ENCODE measurements at regions not wholly inside any gene's neighbourhood (a gene's known extent, or its start where the extent isn't known, plus 50 kb on each side); places are given as distances from the start of the nearest gene placed in this dataset.
A peak's percentile ranks its signal among the peaks of the same experiment; 100 is the strongest.
"Not testable (repeated sequence)": the region's sequence is repeated elsewhere in the genome, so short reads cannot be mapped to it uniquely, and the experiment has no call there.

DNA sequence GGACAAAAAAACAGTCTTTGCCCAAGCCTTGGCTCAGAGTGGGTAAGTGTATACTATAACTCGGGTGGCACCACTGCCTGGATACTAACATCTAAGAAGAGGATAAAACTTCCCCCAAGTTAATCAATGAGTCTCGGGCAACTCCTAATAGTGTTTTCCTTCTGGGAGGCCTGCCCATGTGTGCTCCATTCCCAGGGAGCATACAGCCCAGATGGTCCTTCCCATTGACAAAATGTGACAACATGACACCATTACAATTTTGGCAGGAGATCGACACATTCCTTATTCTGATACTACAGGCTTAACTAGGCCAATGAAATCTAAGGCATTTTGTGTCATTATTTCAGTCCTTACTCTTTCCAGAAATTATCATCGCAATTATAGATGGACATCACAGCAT is 52.7 kb upstream of the CRIM1 start:
- no peak for DNase-seq

DNA sequence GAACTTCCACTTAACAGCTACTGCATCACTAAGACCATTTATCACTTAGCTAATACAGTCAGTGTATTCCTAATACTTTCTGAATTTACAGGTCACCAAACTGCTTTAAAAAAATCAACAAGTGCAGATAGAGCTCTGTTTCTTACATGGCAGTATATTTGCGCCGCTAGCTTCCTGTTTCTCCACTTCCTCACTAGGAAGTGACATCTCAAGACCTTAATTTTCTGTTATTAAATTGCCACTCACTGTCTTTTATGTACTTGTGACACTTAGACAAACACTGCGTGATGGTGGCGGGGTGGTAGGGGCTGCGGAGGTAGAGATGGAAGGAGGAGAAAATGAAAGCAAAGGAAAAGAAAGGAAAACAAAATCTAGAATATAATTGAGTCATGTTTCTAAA is 53.7 kb upstream of the CRIM1 start:
- peak in 1 of 3 experiments; percentile 61 for DNase-seq

DNA sequence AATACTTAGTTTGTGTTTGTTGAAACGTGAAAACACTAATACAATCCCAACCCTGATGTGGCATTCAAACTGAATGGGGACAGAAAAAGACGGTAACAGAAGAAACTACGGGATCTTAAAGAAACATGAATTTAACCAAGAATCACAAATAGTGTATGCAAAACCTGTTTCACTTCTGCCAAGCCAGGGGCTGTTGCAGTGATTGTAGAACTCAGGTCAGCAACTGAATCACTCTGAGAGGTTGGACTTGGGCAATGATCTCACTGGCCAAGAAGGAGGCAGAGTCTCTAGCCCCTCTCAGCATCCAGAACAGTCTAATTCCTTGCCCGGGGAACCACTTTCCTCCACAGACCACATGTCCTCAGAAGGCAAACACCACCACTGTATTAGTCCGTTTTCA is 54.9 kb upstream of the CRIM1 start:
- no peak for DNase-seq

- peak in 2 of 3 experiments; percentile 62 to 87 for DNase-seq
Observed at GRCh38 chr2:36296798-36297197, 58.8 kb upstream of the CRIM1 start.

- DNase-seq: no peak
Observed at GRCh38 chr2:36294316-36294721, 61.3 kb upstream of the CRIM1 start.

DNA sequence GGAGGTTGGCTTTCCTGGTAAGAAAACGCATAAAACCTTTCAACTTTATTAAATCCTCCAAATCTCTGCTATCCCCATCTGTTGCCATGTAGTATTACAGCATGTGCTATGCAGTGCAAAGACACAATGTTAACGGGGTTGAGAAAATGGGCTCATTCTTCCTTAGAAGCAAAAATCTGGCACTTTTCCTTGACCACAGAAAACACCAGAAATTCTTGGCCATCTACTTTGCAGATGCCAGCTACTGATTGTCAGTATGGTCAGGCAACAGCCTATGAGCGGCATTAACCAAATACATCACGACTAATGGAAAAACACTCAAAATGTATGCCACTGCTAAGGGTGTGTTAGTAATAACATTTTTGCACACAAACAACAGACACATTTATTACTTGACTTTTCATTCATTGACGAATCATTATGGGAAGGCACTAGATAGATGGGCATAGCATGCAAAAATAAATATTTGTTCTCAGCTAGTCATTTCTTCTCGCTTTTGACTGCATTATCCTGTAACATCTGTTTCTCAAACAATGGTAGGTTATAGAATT is 65.2 kb upstream of the CRIM1 start:
- DNase-seq: peak in 1 of 3 experiments; percentile 35

DNA sequence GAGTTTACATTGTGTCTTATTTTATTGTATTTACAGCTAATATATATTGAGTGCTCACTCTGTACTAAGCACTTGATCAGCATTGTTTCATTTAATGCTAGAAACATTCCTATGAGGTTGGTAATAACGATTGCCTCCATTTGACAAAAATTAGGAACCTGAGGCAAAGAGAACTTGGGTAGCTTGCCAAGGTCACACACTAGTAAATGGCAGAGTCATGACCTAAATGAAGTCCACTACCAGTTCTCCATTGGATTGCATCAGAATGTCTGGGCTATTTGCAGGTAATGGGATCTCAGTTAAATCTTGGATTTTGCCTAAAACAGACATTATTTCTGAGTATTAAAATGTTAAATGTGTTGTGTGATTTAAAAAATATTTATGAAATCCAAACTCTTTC is 65.8 kb upstream of the CRIM1 start:
- no peak for DNase-seq

DNA sequence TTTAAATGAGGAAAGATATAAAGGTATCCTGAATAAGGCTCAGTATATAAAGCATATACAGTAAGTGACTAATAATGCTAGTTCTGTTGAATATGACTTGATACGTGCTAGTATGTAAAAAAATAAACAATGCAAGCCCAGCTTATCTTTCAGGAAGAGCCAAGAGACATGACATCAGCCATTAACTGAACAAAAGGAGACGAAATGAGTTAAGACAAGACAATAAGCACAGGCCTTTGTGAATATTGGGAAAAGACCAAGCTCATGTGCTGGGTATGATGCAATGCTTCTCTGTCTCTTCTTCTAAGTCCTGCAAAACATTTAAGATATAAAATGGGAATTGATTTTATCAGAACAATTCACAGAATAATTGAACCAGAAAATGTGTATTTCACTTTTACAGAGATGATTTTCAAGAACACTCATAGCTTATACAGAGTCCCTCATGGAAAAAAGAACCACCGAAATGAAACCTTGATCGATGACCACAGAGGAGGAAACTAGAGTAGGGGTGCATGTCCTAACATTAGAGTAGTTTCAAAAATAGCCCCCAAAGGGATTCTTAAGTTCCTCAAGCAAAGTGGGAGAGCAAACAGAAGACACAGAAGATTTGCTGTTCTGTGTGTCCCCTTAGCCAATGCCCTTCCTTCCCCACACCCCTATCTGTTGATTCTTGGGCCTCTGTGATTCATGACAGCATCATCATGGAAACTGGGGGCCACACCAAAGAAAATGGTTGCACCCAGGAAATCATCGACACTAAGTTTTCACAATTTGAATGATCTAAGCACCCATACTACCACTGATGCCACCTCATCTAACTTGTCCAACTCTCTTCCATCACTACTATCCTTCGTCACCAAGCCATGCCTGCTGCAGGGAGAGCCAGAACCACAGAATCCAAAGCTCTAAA is 68.0 kb upstream of the CRIM1 start:
- DNase-seq: no peak

GRCh38 chr2:36279506-36279905 is 76.1 kb upstream of the CRIM1 start:
- not testable (repeated sequence) for DNase-seq

DNA sequence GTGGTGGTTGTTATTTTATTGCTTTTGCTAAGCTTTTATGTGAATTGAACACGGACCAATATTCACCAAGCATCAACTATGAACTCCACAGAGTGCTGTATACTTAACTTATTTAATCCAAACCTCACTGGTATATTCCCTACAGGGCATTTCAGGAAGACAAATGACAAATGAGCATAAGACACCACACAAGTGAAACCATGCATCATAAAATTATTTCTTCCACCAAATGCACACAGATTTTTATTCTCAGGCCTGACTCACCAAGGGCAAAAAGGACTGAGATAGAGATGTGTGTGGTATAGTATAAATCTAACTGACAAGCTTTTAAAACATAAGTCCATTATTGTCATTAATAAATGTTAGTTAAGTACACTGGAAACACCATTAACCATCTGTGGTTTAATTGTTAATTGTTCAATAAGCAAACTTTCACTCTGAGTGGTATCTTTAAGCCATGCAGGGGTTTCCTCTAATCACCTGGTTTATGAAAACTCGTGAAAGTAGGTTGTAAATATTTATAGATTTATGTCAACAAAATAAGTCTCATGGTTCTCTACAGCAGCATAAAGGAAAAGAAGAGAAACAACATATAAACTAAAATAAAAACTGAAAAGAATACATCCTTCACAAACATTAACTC is 77.6 kb upstream of the CRIM1 start:
- peak in 2 of 3 experiments; percentile 33 to 87 for DNase-seq

DNA sequence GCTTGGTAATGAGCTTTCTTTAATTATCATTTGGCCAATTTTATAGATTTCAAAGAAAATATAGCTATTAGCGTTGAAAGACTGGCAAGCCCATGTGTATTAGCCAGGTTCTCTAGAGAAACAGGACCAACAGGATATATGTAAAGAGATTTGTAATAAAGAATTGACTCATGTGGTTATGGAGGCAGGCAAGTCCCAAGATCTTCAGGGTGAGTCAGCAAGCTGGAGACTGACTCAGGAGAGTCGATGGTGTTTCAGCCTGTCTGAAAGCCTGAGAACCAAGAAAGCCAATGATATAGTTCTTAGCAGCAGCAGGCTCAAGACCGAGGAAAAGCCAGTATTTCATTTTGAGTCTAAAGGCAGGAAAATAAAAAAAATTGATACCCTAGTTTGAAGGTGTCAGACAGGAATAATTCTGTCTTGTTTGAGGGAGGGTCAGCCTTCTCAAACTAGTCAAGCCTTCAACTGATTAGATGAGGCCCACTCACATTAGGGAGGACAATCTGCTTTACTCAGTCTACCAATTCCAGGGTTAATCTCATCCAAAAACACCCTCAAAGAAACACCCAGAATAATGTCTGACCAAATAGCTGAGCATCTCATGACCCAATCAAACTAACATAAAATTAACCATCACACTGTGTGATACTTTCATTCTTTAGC is 78.3 kb upstream of the CRIM1 start:
- DNase-seq: no peak

GRCh38 chr2:36271266-36271665 is 84.3 kb upstream of the CRIM1 start:
- DNase-seq: peak in 1 of 3 experiments; percentile 53

DNA sequence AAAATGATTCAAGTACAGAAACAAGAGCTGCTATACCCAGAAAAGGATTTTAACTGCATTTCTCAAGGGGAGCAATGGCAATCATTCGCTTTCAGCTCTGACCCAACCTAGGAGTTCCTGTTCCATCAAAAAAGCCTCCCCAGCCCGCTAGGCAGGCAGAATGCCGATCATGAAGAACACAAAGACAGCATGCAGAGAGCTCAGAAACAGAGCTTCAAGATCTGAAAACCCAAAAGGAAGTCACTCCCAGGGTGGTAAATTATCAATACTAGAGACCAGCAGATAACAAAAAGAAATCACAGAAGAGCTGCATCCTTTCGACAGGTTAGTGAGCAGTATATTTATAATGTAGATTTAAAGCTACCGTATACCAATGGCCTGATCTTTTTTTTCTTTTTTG is 84.8 kb upstream of the CRIM1 start:
- no peak for DNase-seq

DNA sequence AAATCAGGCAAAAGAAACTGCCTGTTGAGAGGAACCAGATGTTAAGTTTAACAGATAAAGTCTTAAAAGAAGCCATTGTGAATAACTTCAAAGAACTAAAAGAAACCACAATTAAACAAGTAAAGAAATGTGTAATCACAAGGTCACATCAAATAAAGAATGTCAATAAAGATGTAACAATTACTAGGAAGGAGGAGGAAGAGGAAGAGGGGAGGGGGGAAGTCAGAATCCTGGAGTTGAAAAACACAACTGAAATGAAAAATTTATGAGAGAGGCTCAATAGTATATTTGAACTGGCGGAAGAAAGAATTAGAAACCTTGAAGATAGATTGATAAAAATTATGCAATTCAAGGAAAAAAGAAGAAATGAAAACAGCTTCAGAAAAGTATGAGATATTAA is 88.4 kb upstream of the CRIM1 start:
- DNase-seq: no peak

DNA sequence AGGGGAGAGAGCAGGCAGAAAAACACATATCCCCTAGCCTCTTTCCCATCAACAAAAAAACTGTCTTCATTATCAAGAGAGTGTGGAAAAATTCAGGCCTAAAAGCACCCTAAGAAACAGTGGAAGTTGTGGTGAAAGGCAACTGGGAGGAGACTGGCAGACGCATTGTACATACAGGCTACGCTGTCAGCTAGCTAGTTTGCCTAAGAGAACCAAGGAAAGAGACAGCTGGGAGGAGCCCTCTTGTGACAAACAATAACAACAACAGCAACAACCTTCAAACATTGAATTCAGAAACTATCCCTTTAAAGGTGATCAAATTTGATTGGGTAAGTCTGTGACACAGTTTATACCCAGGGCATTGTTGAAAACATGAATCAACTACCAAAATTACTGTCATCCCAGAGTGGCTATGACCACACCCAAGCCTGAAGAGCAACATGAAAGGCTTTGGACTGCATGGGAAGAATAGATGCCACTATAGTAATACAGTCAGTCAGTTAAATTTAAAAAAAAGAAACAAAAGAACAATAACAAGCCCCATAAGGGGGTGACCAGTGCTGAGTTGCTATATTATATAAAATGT is 88.9 kb upstream of the CRIM1 start:
- no peak for DNase-seq

GRCh38 chr2:36262581-36262980 is 93.0 kb upstream of the CRIM1 start:
- no peak for DNase-seq

DNA sequence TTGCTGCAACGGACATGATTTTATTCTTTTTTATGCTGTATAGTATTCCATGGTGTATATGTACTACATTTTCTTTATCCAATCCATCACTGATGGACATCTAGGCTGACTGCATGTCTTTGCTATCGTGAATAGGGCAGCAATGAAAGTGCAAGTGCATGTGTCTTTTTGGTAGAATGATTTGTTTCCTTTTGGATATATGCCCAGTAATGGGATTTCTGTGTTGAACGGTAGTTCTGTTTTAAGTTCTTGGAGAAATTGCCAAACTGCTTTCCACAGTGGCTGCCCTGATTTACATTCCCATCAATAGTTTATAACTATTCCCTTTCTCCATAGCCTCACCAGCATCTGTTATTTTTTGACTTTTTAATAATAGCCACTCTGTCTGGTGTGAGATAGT is 99.7 kb upstream of the CRIM1 start:
- DNase-seq: no peak

DNA sequence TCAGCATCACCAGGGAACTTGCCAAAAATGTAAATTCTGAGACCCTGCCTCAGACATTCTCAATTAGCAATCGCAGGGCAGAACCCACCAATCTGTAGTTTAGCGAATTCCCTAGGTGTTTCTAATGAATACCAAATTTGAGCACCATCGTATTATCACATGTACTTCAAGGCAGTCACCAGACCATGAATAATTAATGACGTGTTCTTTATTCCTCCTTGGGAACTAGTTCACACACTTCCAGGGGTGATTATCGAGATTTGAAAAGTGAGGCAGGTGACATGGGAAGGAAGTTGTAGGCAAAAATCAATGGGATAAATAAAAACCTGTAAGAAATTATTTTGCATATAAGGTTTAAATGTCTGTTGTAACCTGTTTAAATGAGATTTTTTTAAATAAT is 102.5 kb upstream of the CRIM1 start:
- DNase-seq: peak in 1 of 3 experiments; percentile 9

DNA sequence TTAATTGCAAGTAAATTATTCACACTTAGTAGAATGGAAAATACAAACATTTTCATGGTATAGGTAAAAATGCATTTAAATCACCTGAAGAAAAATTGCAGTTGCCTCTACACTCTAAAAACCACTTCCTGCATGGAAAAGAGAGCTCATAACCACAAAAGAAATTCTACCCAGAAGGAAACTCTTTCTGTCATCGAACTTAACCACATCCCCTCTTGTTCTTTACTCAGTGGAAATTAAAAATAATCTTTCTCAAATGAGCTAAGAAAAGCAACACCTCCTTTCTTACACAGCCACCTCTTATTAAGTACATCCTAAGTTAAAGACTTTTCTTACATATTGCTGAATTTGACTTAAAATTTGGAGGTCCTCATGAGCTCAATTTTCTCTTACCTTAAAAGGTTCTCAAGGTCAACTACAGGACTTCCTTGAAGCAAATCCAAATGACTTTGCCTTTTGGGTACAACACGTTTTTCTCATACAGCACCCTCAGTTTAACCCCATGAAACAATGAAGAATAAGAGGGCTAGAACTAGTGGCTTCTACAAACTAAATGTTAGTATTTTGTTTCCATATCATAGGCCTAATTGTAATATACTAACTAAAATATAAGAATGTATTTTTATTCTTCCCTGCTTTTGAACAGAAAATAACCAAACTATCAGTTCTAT is 109.1 kb upstream of the CRIM1 start:
- no peak for DNase-seq

DNA sequence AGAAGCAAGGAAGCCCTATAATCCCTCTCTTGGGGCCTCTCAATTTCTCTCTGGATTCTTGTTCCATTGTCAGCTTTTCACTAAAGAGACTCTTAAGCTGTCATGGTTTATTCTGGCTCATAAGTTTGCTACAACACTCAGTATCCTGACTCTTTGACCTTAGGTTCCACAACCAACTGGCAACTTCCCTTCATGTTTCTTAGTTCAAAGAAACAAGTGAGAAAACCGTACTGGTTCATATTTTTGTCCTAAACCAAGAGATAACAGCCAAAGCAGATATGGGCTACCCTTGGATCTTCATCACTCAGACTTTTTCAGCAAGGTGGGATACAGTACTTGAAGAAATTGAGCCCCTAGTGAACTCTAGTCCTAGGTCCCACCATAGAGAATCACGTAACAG is 109.9 kb upstream of the CRIM1 start:
- DNase-seq: no peak

- DNase-seq: no peak
Observed at GRCh38 chr2:36238106-36238505, 117.5 kb upstream of the CRIM1 start.

- DNase-seq: no peak
Observed at GRCh38 chr2:36235882-36236281, 119.7 kb upstream of the CRIM1 start.

DNA sequence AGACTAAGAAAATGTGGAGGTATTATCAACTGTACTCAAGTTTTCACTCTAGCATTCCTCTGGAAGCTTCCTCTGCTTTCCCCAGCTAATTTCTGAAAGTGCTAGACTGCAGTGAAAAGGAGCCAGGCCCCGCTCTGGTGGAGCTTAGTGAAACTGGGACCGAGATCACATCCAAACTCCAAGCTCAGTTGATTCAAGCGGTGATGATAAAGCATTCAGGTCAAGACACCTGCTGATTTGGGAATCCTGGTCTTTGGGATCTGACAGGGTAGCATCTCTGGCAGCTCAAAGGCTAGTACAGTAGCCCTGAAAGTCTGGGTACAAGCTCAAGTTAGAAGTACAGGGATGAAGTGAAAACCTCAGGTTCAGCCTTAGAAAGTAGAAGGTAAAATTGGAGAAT is 120.2 kb upstream of the CRIM1 start:
- no peak for DNase-seq

Measured in NCI-H1417 (cell line).